Ovary (tissue), 3 donors: ENCODE measurements at regions not wholly inside any gene's neighbourhood (a gene's known extent, or its start where the extent isn't known, plus 50 kb on each side); places are given as distances from the start of the nearest gene placed in this dataset.

Experiments used
- EP300 ChIP-seq: sonication (generic); formaldehyde crosslinking; IDR thresholded peaks from one replicate; pipeline ENCODE4 v1.6.1; 2017; ENCODE audit warnings: antibody characterized with exemption
- POLR2A ChIP-seq: fragments of 450-650 bp; IDR thresholded peaks from one replicate; pipeline ENCODE4 v1.6.1; 2017; ENCODE audit warnings: antibody characterized with exemption, mild to moderate bottlenecking, moderate library complexity
- TF ChIP-seq, protein P1 (sequence below), 3 donors: fragments of 450-650 bp in 2 of 3; fragments of 200-600 bp in 1 of 3; IDR thresholded peaks; one replicate each; pipeline versions ENCODE4 v1.5.1 to v1.8.0; 2016 to 2022; ENCODE audit warnings: antibody characterized with exemption in 3 of 3, mild to moderate bottlenecking in 1 of 3
- donor health status: DM: no; HTN: no; CAD: no.

DNA sequence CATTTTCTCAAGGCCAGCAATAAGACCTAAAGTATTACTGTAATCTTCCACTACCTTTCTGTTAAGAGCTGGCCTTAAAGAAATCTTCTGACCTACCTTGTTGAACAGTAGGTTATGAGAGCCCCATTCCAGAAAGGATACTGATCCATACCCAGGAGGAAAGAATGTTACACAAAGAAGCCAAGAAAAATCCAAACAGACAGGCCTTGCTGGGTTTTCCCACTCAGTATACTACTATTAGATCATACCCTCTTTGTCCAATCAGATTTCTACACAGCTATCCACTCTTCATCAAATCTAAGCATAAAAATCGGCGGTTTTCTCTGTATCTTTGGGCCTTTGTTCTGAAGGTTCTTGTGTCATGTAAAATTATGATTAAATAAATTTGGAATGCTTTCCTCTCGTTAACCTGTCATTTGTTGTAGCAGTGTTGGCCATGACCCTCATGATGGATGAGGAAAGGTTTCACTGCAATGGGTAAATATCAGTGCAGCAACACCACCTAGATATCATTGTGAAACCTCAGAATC is 292.3 kb downstream of the ANKRD50 start:
- no peak for TF ChIP-seq POLR2A
- TF ChIP-seq, protein P1, sequence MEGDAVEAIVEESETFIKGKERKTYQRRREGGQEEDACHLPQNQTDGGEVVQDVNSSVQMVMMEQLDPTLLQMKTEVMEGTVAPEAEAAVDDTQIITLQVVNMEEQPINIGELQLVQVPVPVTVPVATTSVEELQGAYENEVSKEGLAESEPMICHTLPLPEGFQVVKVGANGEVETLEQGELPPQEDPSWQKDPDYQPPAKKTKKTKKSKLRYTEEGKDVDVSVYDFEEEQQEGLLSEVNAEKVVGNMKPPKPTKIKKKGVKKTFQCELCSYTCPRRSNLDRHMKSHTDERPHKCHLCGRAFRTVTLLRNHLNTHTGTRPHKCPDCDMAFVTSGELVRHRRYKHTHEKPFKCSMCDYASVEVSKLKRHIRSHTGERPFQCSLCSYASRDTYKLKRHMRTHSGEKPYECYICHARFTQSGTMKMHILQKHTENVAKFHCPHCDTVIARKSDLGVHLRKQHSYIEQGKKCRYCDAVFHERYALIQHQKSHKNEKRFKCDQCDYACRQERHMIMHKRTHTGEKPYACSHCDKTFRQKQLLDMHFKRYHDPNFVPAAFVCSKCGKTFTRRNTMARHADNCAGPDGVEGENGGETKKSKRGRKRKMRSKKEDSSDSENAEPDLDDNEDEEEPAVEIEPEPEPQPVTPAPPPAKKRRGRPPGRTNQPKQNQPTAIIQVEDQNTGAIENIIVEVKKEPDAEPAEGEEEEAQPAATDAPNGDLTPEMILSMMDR (IDR thresholded peaks at IDR 0.05), result no peak
- TF ChIP-seq EP300, result no peak
